ENCODE measurements at regions not wholly inside any gene's neighbourhood (a gene's known extent, or its start where the extent isn't known, plus 50 kb on each side); places are given as distances from the start of the nearest gene placed in this dataset.

DNA sequence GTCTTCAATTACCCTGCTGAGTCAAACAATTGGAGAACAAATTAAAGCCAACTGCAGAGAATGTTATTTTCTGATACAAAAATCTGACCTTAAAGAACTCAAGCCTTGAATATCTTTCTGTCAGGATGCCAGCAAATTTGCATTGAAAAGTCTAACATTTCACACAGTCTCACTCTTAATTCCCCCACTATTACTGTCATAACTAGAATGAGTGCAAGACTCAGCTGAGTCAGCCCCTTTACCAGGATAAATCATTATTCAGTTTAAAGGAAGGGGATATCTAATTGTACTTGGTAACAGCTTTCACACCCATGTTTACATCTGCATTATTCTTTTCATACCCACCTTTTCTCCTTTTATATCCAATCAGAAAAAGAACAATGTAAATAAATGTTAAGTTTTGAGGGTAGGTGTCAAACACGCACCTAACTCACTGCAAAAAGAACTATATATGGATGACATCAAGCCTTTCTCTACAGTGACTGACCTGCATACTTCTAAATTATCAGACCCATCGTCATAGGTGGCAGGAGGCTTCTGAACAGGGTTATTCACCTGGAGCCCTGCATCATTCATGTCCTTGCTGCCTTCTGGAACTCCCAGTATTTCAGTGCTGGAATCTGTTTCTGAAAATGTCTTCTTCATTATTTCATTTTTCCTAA lies 117.4 kb downstream of the TMA16 start:
- peak overlapping the region in 1 of 2 donors; percentile 29 for H3K9ac ChIP-seq (ENCODE audit: low read depth in 2 of 2, low read length in 2 of 2)
- intact Hi-C loops (cut with DNase I), result no loop called here
- no peaks in the 10 kb centered on the region for H3K36me3 ChIP-seq
- peak overlapping the region; percentile 10 for H3K4me3 ChIP-seq
- H3K9me3 ChIP-seq, result no peaks in the 10 kb centered on the region
- H3K27ac ChIP-seq, result no peak overlapping the region
- no peaks in the 10 kb centered on the region for H3K27me3 ChIP-seq
- TF ChIP-seq, protein P1, sequence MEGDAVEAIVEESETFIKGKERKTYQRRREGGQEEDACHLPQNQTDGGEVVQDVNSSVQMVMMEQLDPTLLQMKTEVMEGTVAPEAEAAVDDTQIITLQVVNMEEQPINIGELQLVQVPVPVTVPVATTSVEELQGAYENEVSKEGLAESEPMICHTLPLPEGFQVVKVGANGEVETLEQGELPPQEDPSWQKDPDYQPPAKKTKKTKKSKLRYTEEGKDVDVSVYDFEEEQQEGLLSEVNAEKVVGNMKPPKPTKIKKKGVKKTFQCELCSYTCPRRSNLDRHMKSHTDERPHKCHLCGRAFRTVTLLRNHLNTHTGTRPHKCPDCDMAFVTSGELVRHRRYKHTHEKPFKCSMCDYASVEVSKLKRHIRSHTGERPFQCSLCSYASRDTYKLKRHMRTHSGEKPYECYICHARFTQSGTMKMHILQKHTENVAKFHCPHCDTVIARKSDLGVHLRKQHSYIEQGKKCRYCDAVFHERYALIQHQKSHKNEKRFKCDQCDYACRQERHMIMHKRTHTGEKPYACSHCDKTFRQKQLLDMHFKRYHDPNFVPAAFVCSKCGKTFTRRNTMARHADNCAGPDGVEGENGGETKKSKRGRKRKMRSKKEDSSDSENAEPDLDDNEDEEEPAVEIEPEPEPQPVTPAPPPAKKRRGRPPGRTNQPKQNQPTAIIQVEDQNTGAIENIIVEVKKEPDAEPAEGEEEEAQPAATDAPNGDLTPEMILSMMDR (IDR thresholded peaks at IDR 0.05), result no peak
- no peak for DNase-seq
- H3K4me1 ChIP-seq, result no peaks in the 10 kb centered on the region

DNA sequence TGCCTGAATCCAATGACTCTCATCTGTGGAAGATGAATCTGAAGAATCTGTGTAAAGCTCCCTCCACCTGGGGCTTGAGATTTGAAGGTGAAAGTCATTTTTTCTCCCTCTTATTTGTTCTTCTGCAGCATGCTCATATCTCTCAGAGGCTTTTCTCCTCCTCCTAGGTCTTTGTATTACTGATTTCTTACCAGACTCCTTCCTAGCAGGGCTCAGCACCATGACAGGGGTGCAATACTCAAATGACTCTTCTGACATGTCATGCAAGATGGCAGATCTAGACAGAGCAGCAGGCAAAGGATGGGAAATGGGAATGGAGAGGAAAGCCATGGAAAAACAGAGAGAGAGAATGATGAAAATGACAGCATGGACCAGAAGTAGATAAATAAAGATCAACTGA lies 118.3 kb downstream of the TMA16 start:
- no peak for DNase-seq
- intact Hi-C loops (cut with DNase I), result no loop called here
- Histone ChIP-seq H3K27ac (no peak overlapping the region), H3K9ac (ENCODE audit: low read depth in 2 of 2, low read length in 2 of 2) (peak overlapping the region in 1 of 2 donors; percentile 35), H3K4me3 (peak overlapping the region; percentile 10), H3K9me3 (no peaks in the 10 kb centered on the region), H3K4me1 (no peaks in the 10 kb centered on the region), H3K27me3 (no peaks in the 10 kb centered on the region), H3K36me3 (no peaks in the 10 kb centered on the region)
- TF ChIP-seq, protein P1 (IDR thresholded peaks at IDR 0.05), result no peak

GRCh38 chr4:163613383-163613782 lies 118.9 kb downstream of the TMA16 start:
- Histone ChIP-seq H3K27me3 (no peaks in the 10 kb centered on the region), H3K9me3 (no peaks in the 10 kb centered on the region), H3K36me3 (no peaks in the 10 kb centered on the region), H3K27ac (no peak overlapping the region), H3K4me3 (no peak overlapping the region), H3K9ac (ENCODE audit: low read depth in 2 of 2, low read length in 2 of 2) (no peak overlapping the region), H3K4me1 (no peaks in the 10 kb centered on the region)
- TF ChIP-seq, protein P1 (IDR thresholded peaks at IDR 0.05), result no peak
- intact Hi-C loops (cut with DNase I), result no loop called here
- no peak for DNase-seq

DNA sequence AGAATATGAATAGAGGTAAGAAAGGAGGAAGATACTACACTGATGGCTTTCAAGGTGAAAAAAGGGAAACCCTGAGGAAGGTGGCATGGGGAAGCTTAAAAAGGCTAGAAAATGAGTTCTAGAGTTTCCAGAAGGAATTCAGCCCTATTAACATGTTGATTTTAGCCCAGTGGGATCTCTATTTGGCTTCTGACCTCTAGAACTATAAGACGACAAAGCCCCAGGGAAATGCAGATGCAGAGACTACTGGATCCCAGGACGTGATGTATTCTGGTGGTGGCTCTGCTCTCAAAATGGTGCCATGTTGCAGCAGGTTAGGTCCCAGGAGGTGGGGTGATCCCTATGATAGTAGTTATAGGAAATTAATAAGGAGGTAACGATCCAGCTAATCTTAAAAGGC lies 120.4 kb downstream of the TMA16 start:
- Histone ChIP-seq H3K4me3 (no peak overlapping the region), H3K9ac (ENCODE audit: low read depth in 2 of 2, low read length in 2 of 2) (no peak overlapping the region), H3K9me3 (no peaks in the 10 kb centered on the region), H3K27ac (no peak overlapping the region), H3K36me3 (no peaks in the 10 kb centered on the region), H3K4me1 (no peaks in the 10 kb centered on the region), H3K27me3 (no peaks in the 10 kb centered on the region)
- no peak for DNase-seq
- TF ChIP-seq, protein P1 (IDR thresholded peaks at IDR 0.05), result no peak
- intact Hi-C loops (cut with DNase I), result no loop called here

- intact Hi-C loops (cut with DNase I), result no loop called here
- Histone ChIP-seq H3K9ac (ENCODE audit: low read depth in 2 of 2, low read length in 2 of 2) (no peak overlapping the region), H3K4me3 (no peak overlapping the region), H3K27ac (no peak overlapping the region), H3K27me3 (no peaks in the 10 kb centered on the region), H3K4me1 (no peaks in the 10 kb centered on the region), H3K36me3 (no peaks in the 10 kb centered on the region), H3K9me3 (no peaks in the 10 kb centered on the region)
- DNase-seq, result no peak
- TF ChIP-seq, protein P1 (IDR thresholded peaks at IDR 0.05), result no peak
Observed at GRCh38 chr4:163618845-163619244, 124.4 kb downstream of the TMA16 start.
